Activated CD8-positive, alpha-beta T cell treated with anti-CD3 and anti-CD28 coated beads for 36 hours (primary cell): ENCODE measurements at regions not wholly inside any gene's neighbourhood (a gene's known extent, or its start where the extent isn't known, plus 50 kb on each side); places are given as distances from the start of the nearest gene placed in this dataset.

Experiments
- ATAC-seq: fragments of 200-7000 bp; cut with Tn5 transposase; one replicate; pipeline ENCODE4 v1.10.0; 2021; ENCODE audit warnings: mild to moderate bottlenecking, moderate library complexity
- CTCF ChIA-PET: fragments of 350-600 bp; sonication (Branson Sonifier 250); formaldehyde crosslinking; loops from one replicate; lab custom pipeline; 2021; ENCODE audit warnings: antibody characterized with exemption; lab: Charles Lee
- POLR2A ChIA-PET: fragments of 350-600 bp; sonication (Branson Sonifier 250); formaldehyde crosslinking; loops from one replicate; lab custom pipeline; 2021; ENCODE audit warnings: antibody characterized with exemption; lab: Charles Lee
- DNase-seq: peaks from one replicate; pipeline ENCODE4 v3.0.0-alpha.2; 2020
- H3K27ac Mint-ChIP-seq: one replicate; pipeline ENCODE4 v1.8.0; 2021; ENCODE audit warnings: mild to moderate bottlenecking, mixed read lengths
- H3K27me3 Mint-ChIP-seq: one replicate; pipeline ENCODE4 v1.8.0; 2021; ENCODE audit warnings: mixed read lengths
- H3K36me3 Mint-ChIP-seq: one replicate; pipeline ENCODE4 v1.8.0; 2021; ENCODE audit warnings: low read depth, mixed read lengths
- H3K4me1 Mint-ChIP-seq: one replicate; pipeline ENCODE4 v1.8.0; 2021; ENCODE audit warnings: low read depth, mixed read lengths
- H3K4me3 Mint-ChIP-seq: one replicate; pipeline ENCODE4 v1.8.0; 2021; ENCODE audit warnings: mild to moderate bottlenecking, moderate library complexity, mixed read lengths
- H3K9me3 Mint-ChIP-seq: one replicate; pipeline ENCODE4 v1.8.0; 2021; ENCODE audit warnings: mixed read lengths
- CTCF ChIP-seq: fragments of 200-600 bp; IDR thresholded peaks from one replicate; pipeline ENCODE4 v1.8.0; 2022; ENCODE audit warnings: antibody characterized with exemption, mild to moderate bottlenecking
- intact Hi-C: fragments of 100-400 bp; cut with micrococcal nuclease; formaldehyde crosslinking; loops from one replicate; pipeline ENCODE4 v1.10.0; 2022

- ChIA-PET POLR2A (no interaction called here), CTCF (no interaction called here)
- no peak overlapping the region for H3K4me3 Mint-ChIP-seq
- TF ChIP-seq CTCF = no peak
- no peak for ATAC-seq
- no peak overlapping the region for H3K27ac Mint-ChIP-seq
- H3K36me3 Mint-ChIP-seq = no peaks in the 10 kb centered on the region
- H3K9me3 Mint-ChIP-seq = no peaks in the 10 kb centered on the region
- intact Hi-C loops = loop anchor here (10.0 kb wide), 1 partner anchor 204 kb away; the partner anchor contains the start of gene FOXC2
- H3K4me1 Mint-ChIP-seq = no peaks in the 10 kb centered on the region
- DNase-seq = no peak
- H3K27me3 Mint-ChIP-seq = peaks cover 11% of the 10 kb centered on the region
Measured at GRCh38 chr16:86768228-86768791, 190.0 kb downstream of the FOXL1 start.

GRCh38 chr16:86768999-86769398, 190.7 kb downstream of the FOXL1 start:
- Mint-ChIP-seq H3K4me1 (no peaks in the 10 kb centered on the region), H3K27me3 (peaks cover 11% of the 10 kb centered on the region), H3K36me3 (no peaks in the 10 kb centered on the region), H3K9me3 (no peaks in the 10 kb centered on the region), H3K4me3 (no peak overlapping the region), H3K27ac (no peak overlapping the region)
- no peak for ATAC-seq
- DNase-seq = no peak
- no peak for TF ChIP-seq CTCF
- CTCF ChIA-PET = no interaction called here
- POLR2A ChIA-PET = no interaction called here
- intact Hi-C loops = loop anchor here (10.0 kb wide), 1 partner anchor 204 kb away; the partner anchor contains the start of gene FOXC2

GRCh38 chr16:86771506-86772460, 193.4 kb downstream of the FOXL1 start:
- no peak for TF ChIP-seq CTCF
- ATAC-seq (no peak), DNase-seq (no peak)
- H3K27ac Mint-ChIP-seq = no peak overlapping the region
- no peak overlapping the region for H3K4me3 Mint-ChIP-seq
- no peaks in the 10 kb centered on the region for H3K36me3 Mint-ChIP-seq
- POLR2A ChIA-PET = no interaction called here
- intact Hi-C loops = no loop called here
- H3K27me3 Mint-ChIP-seq = peaks cover 7% of the 10 kb centered on the region
- no peaks in the 10 kb centered on the region for H3K9me3 Mint-ChIP-seq
- CTCF ChIA-PET = interaction anchor here (1.0 to 1.5 kb wide), 2 partner anchors 11 to 13 kb away, joined by 3 to 6 read pairs; no protein-coding TSS in a partner anchor
- no peaks in the 10 kb centered on the region for H3K4me1 Mint-ChIP-seq

GRCh38 chr16:86772671-86773353, 194.5 kb downstream of the FOXL1 start:
- ATAC-seq (no peak), DNase-seq (no peak)
- peaks cover 7% of the 10 kb centered on the region for H3K27me3 Mint-ChIP-seq
- no peaks in the 10 kb centered on the region for H3K36me3 Mint-ChIP-seq
- ChIA-PET POLR2A (interaction anchor here (0.7 kb wide), 1 partner anchor 73 kb away, joined by 3 read pairs; no protein-coding TSS in a partner anchor), CTCF (no interaction called here)
- H3K4me3 Mint-ChIP-seq = no peak overlapping the region
- TF ChIP-seq CTCF = no peak
- H3K27ac Mint-ChIP-seq = no peak overlapping the region
- no peaks in the 10 kb centered on the region for H3K4me1 Mint-ChIP-seq
- no peaks in the 10 kb centered on the region for H3K9me3 Mint-ChIP-seq
- intact Hi-C loops = no loop called here
